ENCODE measurements at regions not wholly inside any gene's neighbourhood (a gene's known extent, or its start where the extent isn't known, plus 50 kb on each side); places are given as distances from the start of the nearest gene placed in this dataset.

GRCh38 chr6:4607793-4608192, 168.4 kb upstream of the CDYL start:
- Mint-ChIP-seq H3K27me3 (ENCODE audit: low read depth) (peaks cover 5% of the 10 kb centered on the region), H3K27ac (no peak overlapping the region), H3K9me3 (ENCODE audit: insufficient read depth) (no peaks in the 10 kb centered on the region), H3K4me1 (ENCODE audit: low read depth) (peaks cover 11% of the 10 kb centered on the region), H3K36me3 (ENCODE audit: low read depth) (no peaks in the 10 kb centered on the region), H3K4me3 (no peak overlapping the region)
- ChIA-PET POLR2A (no interaction called here), CTCF (no interaction called here)
- ATAC-seq (no peak), DNase-seq (no peak)

DNA sequence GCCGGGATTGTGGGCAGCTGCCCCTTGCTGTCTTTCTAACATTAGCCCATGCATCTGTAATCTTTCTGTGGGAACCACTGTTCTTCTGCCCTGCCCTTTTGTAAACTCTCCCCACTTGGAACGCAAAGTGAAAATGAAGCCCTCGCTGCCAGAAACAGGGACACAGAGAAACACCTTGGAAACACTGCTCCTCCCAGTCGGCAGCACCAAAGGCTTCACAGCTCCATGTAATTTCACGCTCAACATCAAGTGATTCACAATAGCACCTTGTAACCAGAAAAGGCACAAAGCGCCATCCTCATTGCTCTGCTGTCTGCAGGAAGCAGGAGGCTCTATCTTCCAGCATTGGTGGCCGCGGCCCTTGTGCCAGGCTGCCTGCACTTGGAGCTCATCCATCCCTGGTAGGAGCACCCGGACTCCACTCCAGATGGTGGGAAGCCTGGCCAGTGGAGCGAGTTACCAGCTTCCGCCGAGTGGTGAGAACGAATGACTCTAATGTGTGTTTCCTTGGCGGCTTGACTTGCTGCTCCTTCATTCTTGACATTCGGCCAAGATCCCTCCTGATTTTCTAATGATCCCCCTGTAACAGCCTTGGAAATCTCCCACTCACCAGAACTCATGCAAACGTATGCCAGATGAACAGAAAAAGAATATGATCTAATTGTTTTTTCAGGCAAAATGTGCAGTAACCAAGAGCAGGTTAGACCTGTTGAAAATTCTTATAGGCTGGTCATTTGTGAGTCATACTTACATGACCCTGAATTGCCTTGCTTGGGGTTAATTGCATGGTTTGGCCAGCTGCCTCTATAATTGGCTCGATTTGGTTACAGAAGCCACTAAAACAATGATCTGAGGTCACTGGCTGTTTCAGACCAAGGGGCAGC, 169.1 kb upstream of the CDYL start:
- POLR2A ChIA-PET, result no interaction called here
- H3K4me3 Mint-ChIP-seq, result no peak overlapping the region
- peaks cover 5% of the 10 kb centered on the region for H3K27me3 Mint-ChIP-seq (ENCODE audit: low read depth)

DNA sequence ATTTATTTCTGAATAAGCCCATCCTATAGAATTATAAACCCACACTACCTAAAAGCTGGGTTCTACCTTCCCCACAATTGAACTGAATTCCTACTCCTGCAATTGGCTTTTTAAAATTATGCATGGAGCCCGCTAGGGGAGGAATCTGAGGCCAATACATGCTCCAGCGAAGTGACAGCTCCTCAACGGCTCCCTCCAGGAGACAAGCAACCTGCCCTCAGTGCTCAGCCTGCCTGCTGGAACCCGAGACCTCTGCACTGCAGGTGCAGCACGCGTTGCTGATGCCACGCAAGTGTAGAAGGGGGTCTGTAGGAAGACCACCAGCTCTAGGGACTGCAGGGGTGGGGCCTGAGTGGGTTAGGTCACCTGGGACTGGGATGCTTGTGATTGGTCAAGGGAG, 170.2 kb upstream of the CDYL start:
- H3K4me1 Mint-ChIP-seq (ENCODE audit: low read depth), result peaks cover 11% of the 10 kb centered on the region
- ATAC-seq (no peak), DNase-seq (no peak)
- ChIA-PET POLR2A (no interaction called here), CTCF (no interaction called here)
- H3K4me3 Mint-ChIP-seq, result no peak overlapping the region
- no peak overlapping the region for H3K27ac Mint-ChIP-seq
- peaks cover 5% of the 10 kb centered on the region for H3K27me3 Mint-ChIP-seq (ENCODE audit: low read depth)
- no peaks in the 10 kb centered on the region for H3K36me3 Mint-ChIP-seq (ENCODE audit: low read depth)
- no peaks in the 10 kb centered on the region for H3K9me3 Mint-ChIP-seq (ENCODE audit: insufficient read depth)

More for the DNA sequence above, 169.1 kb upstream of the CDYL start:
- no peak for DNase-seq
- no peak for ATAC-seq
- no peaks in the 10 kb centered on the region for H3K9me3 Mint-ChIP-seq (ENCODE audit: insufficient read depth)
- H3K36me3 Mint-ChIP-seq (ENCODE audit: low read depth), result no peaks in the 10 kb centered on the region
- no peak overlapping the region for H3K27ac Mint-ChIP-seq
- CTCF ChIA-PET, result no interaction called here
- H3K4me1 Mint-ChIP-seq (ENCODE audit: low read depth), result peaks cover 11% of the 10 kb centered on the region

GRCh38 chr6:4603856-4604369, 172.3 kb upstream of the CDYL start:
- CTCF ChIA-PET, result no interaction called here

GRCh38 chr6:4603291-4603690, 172.9 kb upstream of the CDYL start:
- ATAC-seq, result no peak
- Mint-ChIP-seq H3K4me1 (ENCODE audit: low read depth) (peaks cover 4% of the 10 kb centered on the region), H3K27me3 (ENCODE audit: low read depth) (peaks cover 5% of the 10 kb centered on the region)

More at GRCh38 chr6:4603856-4604369, 172.3 kb upstream of the CDYL start:
- Mint-ChIP-seq H3K9me3 (ENCODE audit: insufficient read depth) (no peaks in the 10 kb centered on the region), H3K27ac (no peak overlapping the region), H3K4me1 (ENCODE audit: low read depth) (peaks cover 4% of the 10 kb centered on the region), H3K27me3 (ENCODE audit: low read depth) (peaks cover 5% of the 10 kb centered on the region), H3K4me3 (no peak overlapping the region), H3K36me3 (ENCODE audit: low read depth) (no peaks in the 10 kb centered on the region)
- POLR2A ChIA-PET, result no interaction called here
- DNase-seq, result no peak
- ATAC-seq, result no peak

DNA sequence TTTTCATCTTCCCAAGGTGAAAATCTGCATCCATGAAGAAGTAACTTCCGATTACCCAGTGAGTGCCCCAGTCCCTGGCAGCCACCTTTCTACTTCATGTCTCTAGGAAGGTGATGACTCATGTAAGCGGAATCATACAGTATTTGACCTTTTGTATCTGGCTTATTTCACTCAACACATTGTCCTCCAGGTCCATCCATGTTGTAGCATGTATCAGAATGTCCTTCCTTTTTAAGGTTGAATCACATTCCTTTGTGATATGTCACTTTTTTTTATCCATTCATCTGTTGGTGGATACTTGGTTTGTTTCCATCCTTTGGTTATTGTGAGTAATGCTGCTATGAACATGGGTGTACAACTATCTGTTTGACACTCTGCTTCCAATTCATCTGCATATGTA, 176.3 kb upstream of the CDYL start:
- DNase-seq (no peak), ATAC-seq (no peak)
- Mint-ChIP-seq H3K9me3 (ENCODE audit: insufficient read depth) (no peaks in the 10 kb centered on the region), H3K36me3 (ENCODE audit: low read depth) (no peaks in the 10 kb centered on the region), H3K27me3 (ENCODE audit: low read depth) (peaks cover 5% of the 10 kb centered on the region), H3K4me1 (ENCODE audit: low read depth) (no peaks in the 10 kb centered on the region), H3K4me3 (no peak overlapping the region), H3K27ac (no peak overlapping the region)
- ChIA-PET CTCF (no interaction called here), POLR2A (no interaction called here)

More at GRCh38 chr6:4603291-4603690, 172.9 kb upstream of the CDYL start:
- H3K36me3 Mint-ChIP-seq (ENCODE audit: low read depth), result no peaks in the 10 kb centered on the region
- no peak overlapping the region for H3K27ac Mint-ChIP-seq
- no peaks in the 10 kb centered on the region for H3K9me3 Mint-ChIP-seq (ENCODE audit: insufficient read depth)
- ChIA-PET POLR2A (no interaction called here), CTCF (no interaction called here)
- H3K4me3 Mint-ChIP-seq, result no peak overlapping the region
- no peak for DNase-seq

DNA sequence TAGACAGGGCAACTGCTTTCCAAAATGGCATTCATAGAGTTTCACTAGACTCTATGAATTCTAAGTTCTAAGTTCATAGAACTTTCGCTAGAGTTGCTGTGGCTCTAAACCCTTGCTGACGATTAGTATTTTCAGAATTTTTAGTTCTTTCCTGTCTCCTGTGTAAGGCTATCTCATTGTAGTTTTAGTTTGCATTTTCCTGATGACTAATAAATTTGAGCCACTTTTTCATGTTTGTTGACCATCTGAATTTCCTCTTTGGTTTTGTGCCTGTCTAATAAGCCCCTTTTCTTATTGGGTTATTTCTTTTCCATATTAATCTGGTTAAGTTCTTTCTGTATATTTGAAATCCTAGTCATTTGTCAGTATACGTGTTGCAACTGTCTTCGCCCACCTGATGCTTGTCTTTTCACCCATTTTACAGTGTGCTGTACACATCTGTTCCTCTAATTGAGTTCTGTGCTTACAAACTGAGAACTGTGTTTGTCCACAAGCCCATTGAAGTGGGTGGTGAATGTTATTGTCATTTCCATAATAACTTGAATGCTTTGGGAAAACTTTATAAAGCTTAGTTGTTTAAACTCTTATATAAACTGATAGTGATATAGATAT, 177.7 kb upstream of the CDYL start:
- Mint-ChIP-seq H3K4me3 (no peak overlapping the region), H3K4me1 (ENCODE audit: low read depth) (no peaks in the 10 kb centered on the region), H3K9me3 (ENCODE audit: insufficient read depth) (no peaks in the 10 kb centered on the region), H3K27me3 (ENCODE audit: low read depth) (peaks cover 4% of the 10 kb centered on the region), H3K36me3 (ENCODE audit: low read depth) (no peaks in the 10 kb centered on the region), H3K27ac (no peak overlapping the region)
- ATAC-seq, result no peak
- no peak for DNase-seq
- POLR2A ChIA-PET, result no interaction called here
- CTCF ChIA-PET, result interaction anchor here (0.7 kb wide), 1 partner anchor 308 kb away, joined by 3 read pairs; no protein-coding TSS in a partner anchor

- H3K27me3 Mint-ChIP-seq (ENCODE audit: low read depth), result peaks cover 4% of the 10 kb centered on the region
- DNase-seq (no peak), ATAC-seq (no peak)
- H3K9me3 Mint-ChIP-seq (ENCODE audit: insufficient read depth), result no peaks in the 10 kb centered on the region
- no peak overlapping the region for H3K27ac Mint-ChIP-seq
- ChIA-PET CTCF (no interaction called here), POLR2A (no interaction called here)
- H3K4me1 Mint-ChIP-seq (ENCODE audit: low read depth), result no peaks in the 10 kb centered on the region
- H3K36me3 Mint-ChIP-seq (ENCODE audit: low read depth), result no peaks in the 10 kb centered on the region
- no peak overlapping the region for H3K4me3 Mint-ChIP-seq
Observed at GRCh38 chr6:4593951-4594350, 182.3 kb upstream of the CDYL start.

- Mint-ChIP-seq H3K36me3 (ENCODE audit: low read depth) (no peaks in the 10 kb centered on the region), H3K27me3 (ENCODE audit: low read depth) (peaks cover 3% of the 10 kb centered on the region), H3K27ac (no peak overlapping the region), H3K4me3 (no peak overlapping the region), H3K4me1 (ENCODE audit: low read depth) (no peaks in the 10 kb centered on the region), H3K9me3 (ENCODE audit: insufficient read depth) (no peaks in the 10 kb centered on the region)
- DNase-seq, result no peak
- ChIA-PET CTCF (no interaction called here), POLR2A (no interaction called here)
- ATAC-seq, result no peak
Observed at GRCh38 chr6:4592026-4592425, 184.2 kb upstream of the CDYL start.

DNA sequence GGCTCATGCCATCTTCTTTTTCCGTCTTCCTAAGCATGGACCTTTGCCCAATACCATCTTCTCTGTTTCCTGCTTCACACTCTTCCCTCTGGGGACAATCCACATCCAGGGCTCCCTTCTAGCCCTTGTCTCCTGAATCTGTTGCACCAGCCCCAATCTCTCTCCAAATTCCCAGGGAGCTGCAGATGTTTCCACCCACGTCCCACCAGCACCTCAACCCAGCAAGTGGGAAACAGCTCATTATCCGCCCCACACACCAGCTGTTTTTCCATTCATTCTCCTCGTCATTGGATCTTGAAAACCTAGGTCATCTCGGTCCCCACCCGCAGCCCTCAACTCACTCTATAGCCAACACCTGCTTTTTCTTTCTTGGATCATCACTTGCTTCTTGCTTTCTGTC, 185.0 kb upstream of the CDYL start:
- Mint-ChIP-seq H3K4me1 (ENCODE audit: low read depth) (no peaks in the 10 kb centered on the region), H3K36me3 (ENCODE audit: low read depth) (no peaks in the 10 kb centered on the region), H3K4me3 (no peak overlapping the region), H3K27ac (no peak overlapping the region), H3K9me3 (ENCODE audit: insufficient read depth) (no peaks in the 10 kb centered on the region), H3K27me3 (ENCODE audit: low read depth) (peaks cover 3% of the 10 kb centered on the region)
- POLR2A ChIA-PET, result no interaction called here
- no peak for DNase-seq
- no peak for ATAC-seq
- CTCF ChIA-PET, result no interaction called here

DNA sequence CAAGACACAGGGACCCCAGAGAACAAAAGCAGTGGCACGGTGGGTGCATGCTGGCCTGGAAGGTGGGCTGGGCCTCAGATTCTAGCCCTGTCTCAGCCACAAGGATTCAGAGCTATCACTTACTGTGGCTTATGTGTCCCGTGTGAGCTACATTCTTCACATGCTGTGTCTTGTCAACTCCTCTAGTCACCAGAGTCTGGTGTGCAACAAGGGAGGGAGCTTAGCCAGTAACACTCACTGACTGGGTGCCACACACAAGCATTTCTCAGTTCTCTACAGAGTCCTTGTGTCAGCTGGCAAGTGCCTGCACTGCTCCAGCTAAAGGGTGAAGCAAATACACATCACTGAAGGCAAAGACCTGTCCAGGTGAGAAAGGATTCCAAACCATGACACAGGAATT, 186.9 kb upstream of the CDYL start:
- CTCF ChIA-PET, result no interaction called here
- Mint-ChIP-seq H3K36me3 (ENCODE audit: low read depth) (no peaks in the 10 kb centered on the region), H3K4me3 (no peak overlapping the region), H3K27me3 (ENCODE audit: low read depth) (peaks cover 3% of the 10 kb centered on the region), H3K9me3 (ENCODE audit: insufficient read depth) (no peaks in the 10 kb centered on the region), H3K27ac (no peak overlapping the region), H3K4me1 (ENCODE audit: low read depth) (no peaks in the 10 kb centered on the region)
- POLR2A ChIA-PET, result interaction anchor here (0.6 kb wide), 2 partner anchors 255 to 1741 kb away, joined by 3 to 4 read pairs; no protein-coding TSS in a partner anchor
- no peak for ATAC-seq
- DNase-seq, result no peak

- Mint-ChIP-seq H3K9me3 (ENCODE audit: insufficient read depth) (no peaks in the 10 kb centered on the region), H3K4me3 (no peak overlapping the region), H3K4me1 (ENCODE audit: low read depth) (no peaks in the 10 kb centered on the region), H3K36me3 (ENCODE audit: low read depth) (no peaks in the 10 kb centered on the region), H3K27ac (no peak overlapping the region), H3K27me3 (ENCODE audit: low read depth) (peaks cover 3% of the 10 kb centered on the region)
- ChIA-PET CTCF (no interaction called here), POLR2A (interaction anchor here (0.6 kb wide), 1 partner anchor 1742 kb away, joined by 3 read pairs; no protein-coding TSS in a partner anchor)
- DNase-seq (no peak), ATAC-seq (no peak)
Observed at GRCh38 chr6:4588581-4588980, 187.6 kb upstream of the CDYL start.
